Left renal pelvis (tissue), 4 donors: ENCODE measurements at regions not wholly inside any gene's neighbourhood (a gene's known extent, or its start where the extent isn't known, plus 50 kb on each side); places are given as distances from the start of the nearest gene placed in this dataset.
A peak's percentile ranks its signal among the peaks of the same experiment; 100 is the strongest.
"Not testable (repeated sequence)": the region's sequence is repeated elsewhere in the genome, so short reads cannot be mapped to it uniquely, and the experiment has no call there.

Experiments used
- DNase-seq, 4 donors: peaks; one replicate each; pipeline ENCODE4 v3.0.0-alpha.2; 2013; ENCODE audit warnings: low read depth in 4 of 4, low spot score in 3 of 4

GRCh38 chr4:162847945-162848549 is 318.6 kb downstream of the NAF1 start:
- no peak for DNase-seq

DNA sequence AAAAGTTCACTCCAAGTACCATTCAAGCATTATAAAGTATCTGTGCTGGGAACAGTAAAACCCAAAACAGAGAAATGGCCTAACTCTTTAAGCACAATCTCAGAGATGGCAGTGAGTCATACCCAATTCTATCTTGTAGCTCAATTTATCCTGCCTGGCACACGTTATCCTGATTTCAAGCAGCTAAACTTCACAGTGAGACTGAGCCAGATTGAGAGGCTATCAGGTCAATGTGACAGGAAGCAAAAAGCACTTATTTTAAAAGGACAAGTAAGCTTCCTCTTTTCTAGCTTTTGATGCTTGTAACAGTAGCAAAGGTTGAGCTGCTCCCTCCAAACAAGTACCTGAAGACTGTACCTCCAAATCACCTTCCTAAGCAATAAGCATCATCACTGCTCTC is 324.9 kb downstream of the NAF1 start:
- no peak for DNase-seq

- no peak for DNase-seq
Measured at GRCh38 chr4:162839814-162840213, 326.9 kb downstream of the NAF1 start.

DNA sequence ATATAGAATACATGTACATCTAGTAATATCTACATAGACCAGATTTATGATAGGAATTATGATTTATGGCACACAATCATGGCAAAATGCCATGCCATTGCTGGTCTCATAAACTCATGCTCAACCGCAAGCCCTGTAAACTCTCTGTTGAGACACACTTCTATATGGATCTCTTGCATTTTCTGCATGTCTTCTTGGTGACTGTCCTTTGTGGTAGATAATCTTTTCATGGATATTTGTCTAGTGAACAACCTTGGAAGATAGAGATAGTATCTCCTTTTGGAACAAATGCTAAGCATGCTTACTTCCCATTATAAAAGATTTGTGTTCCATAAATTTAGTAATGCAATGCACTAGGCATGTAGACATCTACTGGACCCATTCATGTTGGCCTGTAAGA is 328.0 kb downstream of the NAF1 start:
- DNase-seq = no peak

- no peak for DNase-seq
Measured at GRCh38 chr4:162837679-162838078, 329.0 kb downstream of the NAF1 start.

GRCh38 chr4:162837241-162837640 is 329.4 kb downstream of the NAF1 start:
- DNase-seq = no peak

DNA sequence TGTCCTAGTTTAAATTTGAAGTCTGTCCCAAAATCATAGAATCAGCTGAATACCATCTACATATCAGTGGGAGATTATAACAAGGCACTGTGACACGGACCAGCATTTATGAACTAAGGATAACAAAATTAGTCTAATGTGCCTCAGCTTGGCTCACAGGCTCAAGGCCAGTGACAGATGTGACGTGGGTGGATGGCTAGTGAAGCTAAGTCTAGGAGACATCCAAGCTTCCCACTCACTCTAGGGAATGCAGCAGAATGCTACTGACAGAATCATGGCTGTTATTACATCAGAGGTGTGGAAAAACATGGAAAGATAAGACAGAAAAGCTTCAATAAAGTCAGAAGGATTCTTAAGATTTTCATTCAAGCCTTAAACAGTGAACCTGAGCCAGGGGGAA is 329.9 kb downstream of the NAF1 start:
- DNase-seq = no peak

- DNase-seq = not testable (repeated sequence)
Measured at GRCh38 chr4:162836258-162836657, 330.4 kb downstream of the NAF1 start.

GRCh38 chr4:162830899-162831298 is 335.8 kb downstream of the NAF1 start:
- no peak for DNase-seq

GRCh38 chr4:162817374-162817773 is 349.3 kb downstream of the NAF1 start:
- not testable (repeated sequence) for DNase-seq

DNA sequence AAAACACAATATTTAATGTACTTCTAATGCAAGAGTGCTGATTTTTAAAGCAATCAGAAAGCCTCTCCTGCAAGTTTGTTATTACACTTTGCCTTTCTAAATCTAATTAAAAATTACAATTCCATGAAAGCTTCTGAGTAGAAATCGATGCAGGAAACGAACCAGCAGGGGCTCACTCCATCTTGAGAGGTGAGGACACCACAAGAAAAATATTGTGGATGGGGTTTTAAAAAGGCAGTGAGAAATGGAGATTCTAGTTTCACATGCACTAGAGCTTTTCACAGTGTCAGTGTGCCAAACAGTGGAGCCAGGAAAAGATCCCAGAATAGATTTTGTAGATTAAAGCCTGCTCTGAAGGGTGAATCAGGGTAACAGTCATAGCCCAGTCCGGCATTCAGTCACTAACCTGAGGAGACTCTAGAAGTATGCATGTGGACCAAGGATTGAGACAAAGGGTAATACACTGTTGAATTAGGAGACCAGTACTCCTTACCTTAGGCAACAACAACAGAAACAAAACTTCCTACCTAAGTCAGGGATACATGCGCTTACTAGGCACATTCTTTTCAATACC is 362.3 kb downstream of the NAF1 start:
- DNase-seq = no peak

DNA sequence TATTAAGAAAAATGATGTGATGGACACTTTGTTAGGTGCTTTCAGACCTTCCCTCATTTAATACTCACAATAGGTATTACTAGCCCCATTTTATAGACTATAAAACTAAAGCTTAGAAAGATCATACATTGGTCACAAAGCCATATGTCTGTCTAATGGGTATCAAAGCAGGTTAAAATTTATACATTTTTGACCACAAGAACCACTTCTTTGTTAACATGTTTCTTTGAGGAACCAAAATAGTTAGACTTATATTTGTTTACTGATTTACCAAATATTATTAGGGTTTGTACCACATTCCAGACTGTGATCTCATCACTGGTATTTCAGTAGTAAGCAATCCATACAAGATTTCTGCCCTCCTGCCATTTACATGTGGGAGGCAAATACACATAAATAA is 363.3 kb downstream of the NAF1 start:
- no peak for DNase-seq

DNA sequence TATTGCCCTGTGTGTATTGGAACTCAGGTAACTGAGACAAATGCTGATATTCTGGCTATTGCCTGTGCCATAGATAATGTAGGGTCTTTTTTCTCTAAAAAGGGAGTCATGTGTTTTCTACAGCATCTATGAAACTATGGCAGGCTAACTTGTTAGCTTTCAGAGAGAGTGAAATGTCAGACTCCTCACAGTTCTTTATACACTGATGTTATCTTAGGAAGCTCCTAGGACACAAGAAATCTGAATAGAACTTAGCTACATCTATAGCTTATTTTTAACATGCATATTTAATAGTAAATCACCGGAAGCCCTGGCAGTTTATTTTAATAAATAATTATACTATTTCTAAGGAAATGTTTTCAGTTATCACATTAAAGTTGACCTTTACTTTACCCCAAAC is 369.6 kb downstream of the NAF1 start:
- DNase-seq = no peak

GRCh38 chr4:162793571-162793970 is 373.1 kb downstream of the NAF1 start:
- no peak for DNase-seq

- no peak for DNase-seq
Measured at GRCh38 chr4:162793004-162793403, 373.7 kb downstream of the NAF1 start.

GRCh38 chr4:162791226-162791625 is 375.5 kb downstream of the NAF1 start:
- no peak for DNase-seq

DNA sequence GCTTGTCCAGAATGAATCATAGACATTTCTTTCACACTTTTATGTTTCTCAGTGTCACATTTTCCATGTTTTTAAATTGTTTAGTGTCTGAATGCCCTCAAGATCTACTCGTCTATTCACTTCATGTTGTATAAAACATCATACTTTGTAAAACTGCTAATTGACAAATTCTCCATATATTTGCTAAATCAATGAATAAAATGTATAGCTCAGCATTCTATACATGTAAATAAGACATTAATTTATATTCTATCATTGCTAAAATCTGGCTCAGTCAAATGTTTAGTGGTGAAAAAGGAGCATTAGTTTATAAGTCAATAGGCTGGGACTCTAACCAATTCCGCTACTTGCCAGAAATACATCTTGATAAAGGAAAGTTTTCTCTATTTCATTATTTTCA is 379.6 kb downstream of the NAF1 start:
- DNase-seq = no peak

DNA sequence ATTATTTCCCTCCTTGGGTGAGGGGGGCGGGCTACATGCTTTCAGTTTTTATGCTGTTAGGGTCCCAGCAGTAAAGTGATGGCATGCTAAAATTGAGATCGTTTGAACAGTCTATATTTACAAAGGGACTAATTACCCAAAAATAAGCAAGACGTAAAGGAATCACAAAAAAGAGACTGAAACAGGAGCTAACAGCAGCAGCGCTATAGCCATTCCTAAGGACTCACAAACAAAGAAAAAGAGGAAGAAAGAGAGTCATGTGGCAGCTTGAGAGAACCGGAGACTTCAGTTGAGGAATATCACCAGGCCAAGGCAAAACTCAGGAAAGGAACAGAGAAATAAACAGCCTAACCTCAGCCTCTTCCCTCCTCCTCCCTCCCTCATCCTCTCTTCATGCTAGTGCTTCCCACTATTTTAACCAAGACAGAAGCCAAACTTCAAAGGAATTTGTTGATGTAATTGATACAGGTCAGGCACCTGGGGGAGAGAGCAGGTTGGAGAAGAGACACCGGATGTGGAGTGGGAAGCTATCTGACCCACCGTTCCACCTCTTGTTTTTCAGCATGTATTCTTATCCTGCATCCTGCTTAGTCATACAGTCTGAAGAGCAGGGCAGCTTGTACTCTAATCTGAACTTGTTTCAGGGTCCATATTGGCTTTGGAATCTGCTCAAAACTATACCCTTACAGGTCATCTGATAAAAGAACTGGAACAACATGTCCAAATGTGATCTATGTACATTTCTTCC is 383.7 kb downstream of the NAF1 start:
- DNase-seq = peak in 1 of 4 donors; percentile 3

DNA sequence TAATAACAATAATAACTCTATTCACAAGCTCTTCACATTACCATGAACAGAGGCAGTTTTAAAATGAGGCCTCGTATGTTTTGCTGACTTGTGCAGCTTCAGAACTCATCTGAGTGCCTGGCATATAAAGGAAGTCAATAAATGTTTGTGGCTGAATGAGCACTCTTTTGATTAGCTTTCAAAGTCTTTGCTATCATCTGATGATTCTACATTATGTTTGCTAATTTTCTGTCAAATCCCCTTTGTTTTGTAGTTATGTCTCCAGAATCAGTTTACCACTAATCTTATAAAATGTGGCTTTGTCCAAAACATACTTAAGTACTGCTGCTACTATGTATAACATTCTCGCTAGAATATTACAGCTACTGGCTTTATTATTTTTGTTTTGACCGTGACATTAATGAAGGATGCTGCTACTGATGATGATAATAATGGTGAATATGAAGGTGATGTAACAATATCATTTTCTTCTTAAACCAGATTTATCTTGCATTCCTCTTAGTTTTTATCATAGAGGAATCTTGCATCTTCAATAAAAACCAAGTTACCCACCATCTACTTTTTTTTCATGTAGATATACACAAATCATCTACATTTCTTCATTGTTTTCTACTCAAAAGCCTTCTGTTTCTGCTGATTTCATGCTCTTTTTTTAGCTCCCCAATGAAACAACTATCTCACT is 384.5 kb downstream of the NAF1 start:
- no peak for DNase-seq

- no peak for DNase-seq
Measured at GRCh38 chr4:162770761-162771490, 395.8 kb downstream of the NAF1 start.

GRCh38 chr4:162767083-162767482 is 399.6 kb downstream of the NAF1 start:
- no peak for DNase-seq
